Bronchial epithelial cell (primary cell): ENCODE measurements at regions not wholly inside any gene's neighbourhood (a gene's known extent, or its start where the extent isn't known, plus 50 kb on each side); places are given as distances from the start of the nearest gene placed in this dataset.

ENCODE experiments used
- DNase-seq: peaks from one replicate; pipeline ENCODE4 v3.0.0-alpha.2; 2010; ENCODE audit warnings: low read depth
- FAIRE-seq: peaks from 2 replicates; lab custom pipeline; 2011; peaks lifted over from hg19 to GRCh38; lab: Jason Lieb, UNC
- H3K27me3 ChIP-seq: 2 replicates; pipeline ENCODE4 v1.5.1; 2011; ENCODE audit warnings: low read length; ENCODE audit not compliant: control insufficient read depth, insufficient read depth
- H3K36me3 ChIP-seq: 2 replicates; pipeline ENCODE4 v1.5.1; 2011; ENCODE audit warnings: low read length; ENCODE audit not compliant: control insufficient read depth, insufficient read depth
- H3K4me3 ChIP-seq: 2 replicates; pipeline ENCODE4 v1.5.1; 2011; ENCODE audit warnings: mild to moderate bottlenecking, low read depth, low read length, control low read depth
- TF ChIP-seq, protein P1 (sequence below): IDR thresholded peaks from 2 replicates; pipeline ENCODE4 v1.5.1; 2011; ENCODE audit warnings: mild to moderate bottlenecking, moderate library complexity, low read length, control low read depth, inconsistent platforms; ENCODE audit not compliant: insufficient read depth, severe bottlenecking

DNA sequence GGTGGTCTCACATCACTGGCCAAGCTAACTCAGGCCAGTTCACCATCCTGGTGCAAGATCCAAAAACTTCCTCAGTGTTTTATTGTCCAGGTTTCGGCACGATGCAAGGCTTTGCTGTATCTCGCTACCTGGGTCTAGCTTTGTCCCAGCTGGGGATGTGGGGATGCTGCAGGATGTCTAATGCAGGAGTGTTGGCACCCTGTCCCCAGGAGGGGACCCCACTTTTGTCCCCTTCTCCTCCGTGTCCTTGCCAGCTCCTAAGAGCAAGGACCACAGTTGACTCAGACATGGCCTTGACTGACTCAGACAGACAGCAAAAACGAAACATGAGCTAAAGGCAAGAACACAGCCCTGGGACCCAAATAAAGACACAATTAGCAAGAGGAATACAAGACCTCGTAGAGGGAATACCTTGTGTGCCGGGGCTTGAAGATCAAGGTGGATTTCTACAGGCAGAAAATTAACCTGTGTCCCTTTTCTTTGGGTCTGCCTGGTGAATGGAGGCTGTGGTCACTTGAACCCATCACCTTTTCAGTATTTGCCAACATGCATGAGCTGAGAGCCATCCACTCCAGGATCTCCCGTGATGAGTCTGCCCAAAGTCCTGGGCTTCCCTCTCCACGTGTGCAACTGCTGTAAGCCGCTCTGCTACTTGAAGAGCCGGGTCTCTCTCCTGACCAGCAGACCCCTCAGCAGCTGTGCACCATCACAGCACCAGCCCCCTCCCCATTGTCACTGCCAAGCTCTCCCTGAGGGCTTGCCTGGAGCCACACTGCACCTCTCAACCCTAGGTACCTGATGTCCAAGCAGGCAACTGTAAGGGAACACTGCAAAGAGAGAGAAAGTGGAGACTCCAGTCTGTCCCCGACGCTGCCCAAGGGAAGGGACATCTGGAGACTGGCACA is 149.5 kb upstream of the ZNF507 start:
- DNase-seq (no peak), FAIRE-seq (no peak)
- H3K36me3 ChIP-seq = no peaks in the 10 kb centered on the region
- no peak overlapping the region for H3K4me3 ChIP-seq
- H3K27me3 ChIP-seq = no peaks in the 10 kb centered on the region
- TF ChIP-seq, protein P1, sequence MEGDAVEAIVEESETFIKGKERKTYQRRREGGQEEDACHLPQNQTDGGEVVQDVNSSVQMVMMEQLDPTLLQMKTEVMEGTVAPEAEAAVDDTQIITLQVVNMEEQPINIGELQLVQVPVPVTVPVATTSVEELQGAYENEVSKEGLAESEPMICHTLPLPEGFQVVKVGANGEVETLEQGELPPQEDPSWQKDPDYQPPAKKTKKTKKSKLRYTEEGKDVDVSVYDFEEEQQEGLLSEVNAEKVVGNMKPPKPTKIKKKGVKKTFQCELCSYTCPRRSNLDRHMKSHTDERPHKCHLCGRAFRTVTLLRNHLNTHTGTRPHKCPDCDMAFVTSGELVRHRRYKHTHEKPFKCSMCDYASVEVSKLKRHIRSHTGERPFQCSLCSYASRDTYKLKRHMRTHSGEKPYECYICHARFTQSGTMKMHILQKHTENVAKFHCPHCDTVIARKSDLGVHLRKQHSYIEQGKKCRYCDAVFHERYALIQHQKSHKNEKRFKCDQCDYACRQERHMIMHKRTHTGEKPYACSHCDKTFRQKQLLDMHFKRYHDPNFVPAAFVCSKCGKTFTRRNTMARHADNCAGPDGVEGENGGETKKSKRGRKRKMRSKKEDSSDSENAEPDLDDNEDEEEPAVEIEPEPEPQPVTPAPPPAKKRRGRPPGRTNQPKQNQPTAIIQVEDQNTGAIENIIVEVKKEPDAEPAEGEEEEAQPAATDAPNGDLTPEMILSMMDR = no peak

DNA sequence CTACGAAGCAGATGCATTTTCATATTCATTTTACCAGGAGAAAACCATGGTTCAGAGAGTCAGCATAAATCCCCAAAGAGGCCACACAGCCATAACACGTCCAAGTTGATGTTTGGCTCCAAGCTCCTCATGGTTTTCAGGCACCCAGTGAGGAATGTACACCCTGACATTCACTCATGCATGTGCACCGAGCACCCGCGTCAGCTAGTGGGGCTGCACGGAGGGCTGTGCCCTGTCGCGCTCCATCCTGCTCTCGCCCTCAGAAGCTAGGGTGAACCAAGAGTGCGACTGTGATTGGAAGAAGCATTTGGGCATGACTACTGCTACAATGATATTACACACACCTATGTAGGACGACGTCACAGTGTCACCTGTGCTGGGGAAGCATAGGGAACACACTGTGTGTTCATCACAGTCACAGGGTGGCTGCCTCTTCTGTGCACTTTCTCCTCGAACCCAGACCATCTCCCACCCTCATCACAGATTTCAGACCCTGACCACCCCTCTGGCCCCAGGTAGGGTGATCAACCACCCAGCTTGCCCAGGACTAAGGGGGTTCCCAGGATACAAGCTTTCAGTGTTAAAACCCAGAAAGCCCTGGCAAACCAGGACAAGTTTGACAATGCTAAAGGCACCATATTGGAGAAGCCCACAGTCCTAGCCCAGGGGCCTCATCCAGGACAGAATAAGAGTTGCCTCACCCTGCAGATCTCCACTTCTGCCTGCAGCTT is 148.6 kb upstream of the ZNF507 start:
- Histone ChIP-seq H3K27me3 (no peaks in the 10 kb centered on the region), H3K36me3 (no peaks in the 10 kb centered on the region), H3K4me3 (no peak overlapping the region)
- no peak for DNase-seq
- FAIRE-seq = no peak
- TF ChIP-seq, protein P1 = no peak

DNA sequence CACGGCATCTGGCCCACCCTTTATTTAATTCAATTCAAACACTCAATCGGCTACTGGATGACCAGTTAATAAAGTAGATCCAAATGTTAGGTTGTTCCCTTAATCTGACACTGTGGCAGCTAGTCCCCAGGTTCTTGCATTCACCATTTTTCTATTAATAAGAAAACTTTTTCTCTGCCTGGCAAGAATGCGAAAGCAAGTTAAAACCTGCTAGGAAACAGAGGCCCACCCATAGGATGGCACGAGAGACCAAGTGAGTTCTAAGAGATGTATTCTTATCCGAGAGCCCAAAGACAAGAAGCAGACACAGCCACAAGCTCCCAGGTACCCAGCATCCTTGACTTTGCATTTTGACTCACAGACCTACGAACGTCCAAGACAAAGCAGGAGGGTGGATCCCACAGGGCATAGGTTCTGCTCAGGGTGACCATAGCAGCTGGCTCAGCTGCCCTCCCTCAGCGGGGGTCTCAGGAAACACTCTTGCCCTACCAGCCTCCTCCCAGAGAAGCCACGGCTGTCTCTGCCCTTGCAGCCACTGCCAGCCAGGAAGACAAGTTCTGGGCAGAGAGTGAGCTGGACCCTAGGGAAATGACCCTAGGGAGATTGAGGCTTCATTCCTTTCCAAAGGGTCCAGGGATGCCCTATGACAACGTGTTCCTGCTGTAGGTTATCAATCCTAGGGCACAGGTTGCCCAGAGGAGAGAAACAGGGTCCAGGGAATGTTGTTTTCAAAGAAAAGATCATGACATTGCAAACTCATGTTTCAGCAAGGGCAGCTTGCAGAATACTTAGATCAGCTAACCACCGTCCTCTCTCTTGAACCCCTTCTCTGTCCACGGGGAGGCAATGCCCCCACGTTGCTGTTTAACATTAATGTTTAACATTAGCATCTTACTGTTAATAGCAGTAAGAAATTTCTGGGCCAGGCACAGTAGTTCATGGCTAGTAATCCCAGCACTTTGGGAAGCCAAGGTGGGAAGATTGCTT is 147.2 kb upstream of the ZNF507 start:
- no peak overlapping the region for H3K4me3 ChIP-seq
- TF ChIP-seq, protein P1 = no peak
- FAIRE-seq = no peak
- no peaks in the 10 kb centered on the region for H3K36me3 ChIP-seq
- no peaks in the 10 kb centered on the region for H3K27me3 ChIP-seq
- no peak for DNase-seq

DNA sequence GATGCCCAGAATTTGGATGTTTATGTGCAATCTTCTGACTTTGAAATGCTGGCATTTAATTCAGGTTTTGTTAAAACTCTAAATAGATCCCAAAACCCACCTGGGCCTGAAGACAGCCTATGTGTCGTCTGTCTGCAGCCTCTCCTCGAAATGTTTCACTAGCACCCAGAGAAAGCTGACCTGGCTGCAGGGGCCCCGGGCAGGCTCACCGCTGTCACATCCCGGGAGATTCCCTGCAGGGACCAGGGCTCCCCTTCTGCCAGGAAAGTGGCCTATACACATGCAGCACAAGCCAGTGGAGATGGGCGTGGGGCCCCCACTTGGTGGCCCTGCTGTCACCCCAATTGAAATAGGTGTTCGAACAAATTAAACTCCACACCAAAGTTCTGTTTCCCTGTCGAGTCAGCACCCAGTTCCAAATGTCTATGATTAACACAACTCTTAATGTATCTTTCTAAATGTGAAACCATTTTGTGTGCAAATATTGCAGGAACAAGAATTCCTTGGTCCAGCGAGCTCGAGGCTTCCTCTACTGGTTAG is 145.8 kb upstream of the ZNF507 start:
- DNase-seq (no peak), FAIRE-seq (no peak)
- TF ChIP-seq, protein P1 = no peak
- no peak overlapping the region for H3K4me3 ChIP-seq
- H3K36me3 ChIP-seq = no peaks in the 10 kb centered on the region
- no peaks in the 10 kb centered on the region for H3K27me3 ChIP-seq

DNA sequence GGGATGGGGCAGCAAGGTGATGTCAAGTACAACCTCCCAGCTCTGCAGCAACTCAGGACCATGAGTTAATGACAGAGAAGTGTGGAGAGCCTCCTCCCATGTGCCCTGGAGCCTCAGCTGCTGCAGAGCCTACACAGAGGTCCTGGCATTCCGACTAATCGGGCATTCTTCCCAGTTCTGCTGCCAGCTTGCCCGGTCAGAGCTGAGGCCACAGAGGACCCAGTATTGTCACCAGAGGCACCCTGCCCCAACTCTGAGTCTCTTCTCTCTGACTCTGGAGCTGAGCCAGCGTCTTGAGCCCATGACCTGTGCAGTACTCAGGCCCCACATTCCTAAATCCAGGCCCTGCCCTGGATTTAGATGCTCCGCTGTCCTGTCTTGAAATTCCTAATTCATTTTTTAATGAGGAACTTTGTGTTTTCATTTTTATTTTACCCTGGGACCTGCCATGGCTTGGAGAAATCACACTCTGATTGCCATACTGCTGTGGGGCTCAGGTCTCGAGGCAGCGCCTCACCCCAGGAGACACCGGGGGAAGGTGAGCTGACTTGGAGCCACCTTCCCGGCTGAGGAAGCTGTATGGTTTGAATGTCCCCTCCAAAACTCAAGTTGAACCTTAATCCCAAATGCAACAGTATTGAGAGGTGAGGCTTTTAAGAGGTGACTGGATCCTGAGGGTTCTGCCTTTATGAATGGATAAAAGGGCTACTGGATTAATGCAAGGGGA is 144.9 kb upstream of the ZNF507 start:
- no peaks in the 10 kb centered on the region for H3K27me3 ChIP-seq
- no peak for DNase-seq
- no peak overlapping the region for H3K4me3 ChIP-seq
- no peak for FAIRE-seq
- H3K36me3 ChIP-seq = no peaks in the 10 kb centered on the region
- TF ChIP-seq, protein P1 = no peak
